Skin of body (tissue), 1 donor: ENCODE measurements at regions not wholly inside any gene's neighbourhood (a gene's known extent, or its start where the extent isn't known, plus 50 kb on each side); places are given as distances from the start of the nearest gene placed in this dataset.

Experiments
- DNase-seq: peaks from one replicate; lab custom pipeline; 2025; lab: John Stamatoyannopoulos, UW

DNA sequence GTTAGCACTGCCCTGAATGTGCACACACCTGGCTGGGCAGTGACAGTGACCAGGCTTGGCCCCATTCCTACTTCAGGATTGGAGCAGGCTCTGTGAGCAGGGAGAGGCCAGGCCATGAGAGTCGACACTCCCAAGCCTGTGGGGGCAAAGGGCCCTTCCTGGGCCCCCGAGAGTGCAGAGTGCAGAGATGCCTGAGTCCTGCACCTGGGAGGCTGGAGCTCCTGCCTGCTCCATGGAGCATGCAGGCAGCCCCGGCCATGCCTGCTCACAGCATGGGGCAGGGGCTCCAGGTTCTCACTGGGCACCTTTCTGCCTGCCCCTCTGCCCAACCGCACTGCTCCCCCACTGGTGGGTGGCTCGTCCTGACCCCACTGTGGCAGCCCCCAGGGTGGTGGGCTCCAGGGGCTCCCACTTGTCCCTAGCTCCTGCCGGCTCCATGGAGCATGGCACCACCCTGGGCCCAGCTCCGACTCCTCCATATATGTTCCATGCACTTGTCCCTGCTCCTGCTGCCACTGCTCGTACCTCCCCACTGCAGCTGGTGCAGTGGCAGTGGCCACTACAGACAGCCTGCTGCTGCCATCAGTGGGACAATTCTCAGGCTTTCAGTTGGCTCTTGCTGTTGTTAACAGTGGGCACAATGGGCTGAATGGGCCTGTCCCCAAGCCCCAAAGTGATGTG, 282.0 kb downstream of the RPRM start:
- DNase-seq, result no peak

DNA sequence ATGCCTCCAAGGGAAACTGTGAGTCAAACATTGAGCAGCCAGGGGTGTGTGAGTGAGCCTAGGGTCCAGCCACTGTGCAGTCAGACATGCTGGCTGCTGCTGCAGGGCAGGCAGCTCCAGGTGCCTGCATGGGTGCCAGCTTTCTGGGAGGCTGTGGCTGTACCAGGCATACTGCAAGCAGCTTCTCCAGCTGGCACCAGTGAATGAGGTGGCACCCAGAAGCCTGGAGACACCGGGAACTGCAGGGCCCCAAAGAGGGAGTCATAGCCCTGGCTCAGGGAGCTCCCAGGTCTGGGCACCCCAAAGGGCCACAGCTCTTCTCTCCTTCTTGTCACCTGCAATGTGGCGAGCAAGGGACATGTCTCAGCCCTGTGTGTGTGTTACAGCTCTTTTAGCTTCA, 283.2 kb downstream of the RPRM start:
- DNase-seq, result no peak

DNA sequence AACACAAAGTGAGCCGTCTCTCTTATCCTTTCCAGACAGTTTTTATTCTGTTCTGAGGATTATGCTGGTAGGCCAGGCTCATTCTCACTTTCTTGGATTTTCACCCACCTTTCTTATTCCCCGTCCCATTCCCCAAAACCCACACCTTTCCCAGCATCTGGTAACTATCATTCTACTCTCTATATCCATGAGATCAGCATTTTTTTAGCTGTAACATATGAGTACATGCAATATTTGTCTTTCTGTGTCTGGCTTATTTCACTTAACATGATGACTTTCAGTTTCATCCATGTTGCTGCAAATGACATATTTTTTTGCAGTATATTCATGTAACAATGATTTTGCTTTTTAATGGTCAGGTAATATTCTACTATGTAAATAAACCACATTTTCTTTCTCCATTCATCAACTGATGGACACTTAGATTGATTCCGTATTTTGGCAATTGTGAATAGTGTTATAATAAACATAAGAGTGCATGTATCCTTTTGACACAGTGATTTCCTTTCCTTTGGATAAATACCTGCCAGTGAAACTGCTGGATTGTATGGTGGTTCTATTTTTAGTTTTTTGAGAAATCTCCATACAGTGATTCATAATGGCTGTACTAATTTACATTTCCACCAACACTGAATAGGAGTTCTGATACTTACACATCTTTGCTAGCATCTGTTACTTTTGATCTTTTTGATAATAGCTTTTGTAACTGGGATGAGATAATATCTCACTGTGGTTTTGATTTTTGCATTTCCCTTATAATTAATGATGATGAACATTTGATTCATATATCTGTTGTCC, 289.3 kb downstream of the RPRM start:
- DNase-seq, result no peak

DNA sequence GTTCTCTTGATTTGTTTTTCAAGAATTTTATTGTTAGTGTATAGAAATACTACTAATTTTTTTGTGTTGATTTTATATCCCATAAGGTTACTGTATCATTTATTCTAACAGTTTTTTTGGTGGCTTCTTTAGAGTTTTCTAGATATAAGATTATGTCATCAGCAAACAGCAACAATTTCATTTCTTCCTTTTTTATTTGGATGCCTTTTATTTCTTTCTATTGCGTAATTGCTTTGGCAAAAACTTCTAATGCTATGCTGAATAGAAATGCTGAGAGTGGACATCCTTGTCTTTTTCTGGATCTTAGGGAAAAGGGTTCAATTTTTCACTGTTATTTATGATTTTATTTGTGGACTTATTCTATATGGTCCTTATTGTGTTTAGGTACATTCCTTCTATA, 298.8 kb downstream of the RPRM start:
- no peak for DNase-seq

DNA sequence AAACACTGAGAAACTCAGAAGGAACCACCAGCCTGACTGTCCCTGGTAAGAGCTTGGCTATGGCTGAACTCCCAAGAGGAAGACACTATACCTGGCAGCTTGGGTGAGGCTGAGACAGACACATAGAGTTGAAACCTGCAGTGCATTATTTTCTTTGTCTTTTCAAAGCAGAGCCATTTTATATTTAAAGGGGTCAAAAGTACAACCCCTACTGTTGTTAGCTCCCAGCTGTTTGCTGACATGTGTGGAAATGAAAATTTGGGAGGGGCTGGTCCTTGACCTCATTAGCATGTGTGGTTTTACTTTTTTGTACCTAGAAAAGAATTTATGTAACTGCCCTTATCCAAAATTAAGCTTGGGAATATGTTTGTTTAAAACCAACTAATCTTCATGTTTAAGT, 309.0 kb downstream of the RPRM start:
- no peak for DNase-seq

DNA sequence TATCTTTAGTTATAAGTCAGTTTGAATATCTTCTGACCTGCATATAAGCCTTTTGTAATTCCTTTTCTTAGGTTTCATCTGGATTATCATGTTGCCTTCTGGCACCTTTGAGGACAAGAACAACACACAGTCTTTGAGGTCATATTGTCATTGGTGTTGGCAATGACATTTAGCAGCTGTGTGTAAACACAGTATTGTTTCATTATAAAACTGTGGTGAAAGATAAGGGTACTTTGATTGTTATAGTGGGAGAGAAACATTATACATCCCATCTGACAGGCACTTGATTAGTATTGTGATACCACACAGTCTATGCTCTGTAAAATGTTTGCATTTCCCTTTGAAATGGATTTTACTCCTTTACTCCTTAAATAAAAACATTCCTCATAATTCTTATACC, 313.5 kb downstream of the RPRM start:
- DNase-seq, result no peak

DNA sequence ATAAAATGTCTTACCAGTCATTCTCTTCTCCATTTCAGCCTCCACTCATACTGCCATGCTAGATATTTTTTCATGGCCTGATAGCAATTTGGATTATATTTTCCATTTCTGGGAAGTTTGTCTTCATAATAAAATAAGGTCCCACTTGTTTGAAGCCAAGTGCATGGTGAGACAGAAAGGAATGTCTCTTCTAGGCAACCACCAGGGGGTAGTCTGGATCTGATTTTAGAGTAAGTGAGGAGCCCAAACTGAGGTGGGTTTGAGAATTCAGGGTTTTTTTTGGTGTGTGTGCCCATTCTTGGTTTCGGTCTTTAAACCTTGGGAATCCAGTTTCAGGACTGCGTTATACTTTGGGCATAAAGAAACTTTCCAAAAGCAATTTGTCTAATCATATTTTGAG, 315.5 kb downstream of the RPRM start:
- no peak for DNase-seq

DNA sequence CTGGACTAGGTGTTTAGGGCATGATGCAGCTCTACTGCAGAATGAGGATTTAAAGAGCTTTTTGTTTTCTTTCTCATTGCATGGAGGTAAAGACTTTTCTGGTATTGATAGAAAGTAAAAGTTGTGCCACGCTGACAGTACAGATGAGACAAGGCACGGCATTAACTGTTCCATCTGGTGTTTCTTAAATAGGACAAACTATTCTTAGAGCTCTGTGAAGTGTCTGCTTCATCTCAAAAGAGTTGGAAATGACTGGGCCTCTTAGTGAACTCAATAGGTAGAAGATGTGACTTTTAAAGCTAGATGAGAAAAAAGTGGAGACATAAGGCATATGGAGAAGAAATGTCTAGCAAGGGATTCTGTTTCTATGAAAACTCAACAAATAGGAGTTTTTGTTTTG, 321.8 kb downstream of the RPRM start:
- DNase-seq, result no peak

DNA sequence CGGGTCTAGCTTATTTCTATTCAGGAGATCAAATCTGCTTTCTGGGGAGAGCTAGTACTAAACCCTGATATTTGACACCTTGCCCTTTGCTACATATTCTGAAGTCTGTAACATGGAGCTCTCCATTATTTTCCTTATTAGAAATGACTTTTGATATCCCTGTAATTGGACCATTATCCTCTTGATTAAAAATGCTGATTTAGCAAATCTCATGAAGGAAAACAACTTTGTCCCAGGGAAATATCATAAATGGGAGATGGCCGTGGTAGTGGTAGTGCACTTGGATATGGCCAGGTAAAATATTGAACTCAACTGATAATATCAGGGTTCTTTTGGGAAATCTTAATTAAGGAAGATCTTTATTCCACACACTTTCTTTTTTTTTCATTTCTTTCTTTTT, 326.5 kb downstream of the RPRM start:
- DNase-seq, result no peak

DNA sequence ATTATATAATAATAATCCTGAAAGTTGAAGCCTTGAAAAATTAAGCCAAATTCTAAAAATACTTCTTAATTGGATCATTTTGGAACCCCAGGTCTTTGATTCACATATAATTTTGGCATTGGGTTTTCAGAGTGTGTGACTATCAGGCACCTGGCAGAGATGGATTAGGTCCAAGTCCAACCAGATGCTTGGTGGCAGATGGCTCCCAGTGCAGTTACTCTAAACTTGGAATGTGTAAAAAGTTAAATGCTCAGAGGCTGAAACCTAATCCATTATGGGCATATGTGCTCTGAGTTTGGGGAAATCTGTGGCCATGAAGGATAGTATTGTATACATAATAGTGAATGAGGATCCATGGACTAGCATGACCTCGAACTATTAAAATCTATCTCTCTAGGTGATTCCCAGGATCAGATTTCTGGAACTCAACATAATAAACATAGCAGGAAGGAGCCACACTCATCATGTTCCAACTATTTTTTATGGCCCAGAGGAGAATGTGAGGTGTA, 333.0 kb downstream of the RPRM start:
- no peak for DNase-seq

DNA sequence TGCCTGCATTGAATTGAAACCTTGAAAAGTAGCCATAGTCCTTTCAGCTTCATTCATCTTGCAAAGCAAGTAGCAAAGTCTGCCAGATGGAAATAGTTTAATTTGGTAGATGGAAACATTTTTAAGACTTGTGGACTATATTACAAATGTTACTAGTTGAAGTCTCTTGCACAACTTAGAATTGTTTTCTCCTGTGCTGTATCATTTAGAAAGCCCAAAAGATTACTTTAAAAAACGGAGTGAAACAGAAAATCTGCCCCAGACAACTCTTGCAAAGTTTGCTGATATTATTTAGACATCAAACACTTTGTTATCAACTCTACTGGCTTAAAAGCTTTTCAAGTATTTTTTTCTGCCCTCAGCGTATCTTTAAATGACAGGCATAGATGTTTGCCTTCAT, 335.0 kb downstream of the RPRM start:
- no peak for DNase-seq

DNA sequence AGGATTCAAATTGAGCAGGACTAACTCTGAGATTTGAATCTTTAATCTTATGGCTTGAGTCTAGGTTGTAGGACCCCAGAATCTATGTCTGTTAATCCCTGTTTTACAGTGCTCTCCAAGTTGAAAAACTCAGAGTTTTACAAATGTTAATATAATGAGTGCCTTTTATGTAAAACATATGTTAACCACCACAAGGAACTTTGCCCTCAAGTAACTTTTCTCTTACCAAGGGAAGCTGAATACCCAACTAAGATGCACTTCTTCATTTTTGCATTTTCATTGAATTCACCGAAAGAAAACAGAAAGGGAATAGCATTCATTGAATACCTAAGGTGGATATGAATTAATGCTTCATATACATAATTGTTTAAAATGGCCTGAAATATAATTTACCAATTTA, 338.1 kb downstream of the RPRM start:
- no peak for DNase-seq

DNA sequence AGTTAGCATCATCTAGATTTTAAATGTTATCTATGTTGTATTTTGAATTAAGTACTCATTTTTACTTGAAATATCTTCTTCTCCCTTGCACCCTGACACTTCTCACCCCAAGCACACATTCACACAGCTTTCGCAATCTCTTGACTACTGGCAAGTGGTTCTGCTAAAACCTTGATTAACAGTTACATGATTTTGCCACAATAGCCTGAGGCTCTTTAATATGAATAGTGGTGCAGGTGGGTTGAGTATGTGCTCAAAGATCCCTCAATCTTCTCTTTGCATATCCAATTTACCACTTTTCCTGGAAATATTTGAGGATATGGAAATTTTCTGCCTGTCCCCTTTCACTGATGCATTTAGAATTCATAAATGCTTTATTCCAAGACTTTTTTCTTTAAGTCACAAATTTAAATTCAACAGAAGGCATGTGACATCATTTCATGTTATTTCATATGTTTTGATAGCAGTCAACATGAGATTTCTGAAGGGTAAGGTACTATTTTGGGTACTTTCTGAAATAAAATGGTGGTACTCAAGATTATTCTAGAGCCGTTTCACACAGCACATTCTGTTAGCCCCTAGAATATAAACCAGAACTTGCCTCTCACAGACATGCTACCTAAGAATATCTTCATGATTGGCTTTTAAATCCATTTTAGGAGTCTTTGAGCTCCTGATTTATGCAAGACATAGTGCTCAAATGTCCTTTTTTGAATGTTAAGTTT, 339.7 kb downstream of the RPRM start:
- DNase-seq, result no peak

DNA sequence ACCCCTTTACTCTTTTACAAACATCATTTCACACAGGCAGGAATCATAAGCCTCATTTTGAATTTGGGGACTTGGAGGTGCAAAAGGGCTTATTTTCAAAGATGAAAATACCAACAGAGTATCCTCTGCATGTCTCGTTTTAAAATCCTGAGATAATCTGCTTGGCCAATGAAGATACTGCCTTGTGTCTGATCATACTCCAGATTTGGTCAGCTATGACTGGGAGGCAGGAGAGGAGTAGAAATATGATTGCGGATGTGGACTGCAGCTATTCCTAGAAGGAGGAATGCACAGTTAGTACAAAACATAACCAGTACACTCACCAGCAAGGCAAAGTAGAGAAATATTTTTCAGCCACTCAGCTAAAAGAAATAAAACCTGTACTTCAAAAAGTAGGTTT, 342.3 kb downstream of the RPRM start:
- no peak for DNase-seq

DNA sequence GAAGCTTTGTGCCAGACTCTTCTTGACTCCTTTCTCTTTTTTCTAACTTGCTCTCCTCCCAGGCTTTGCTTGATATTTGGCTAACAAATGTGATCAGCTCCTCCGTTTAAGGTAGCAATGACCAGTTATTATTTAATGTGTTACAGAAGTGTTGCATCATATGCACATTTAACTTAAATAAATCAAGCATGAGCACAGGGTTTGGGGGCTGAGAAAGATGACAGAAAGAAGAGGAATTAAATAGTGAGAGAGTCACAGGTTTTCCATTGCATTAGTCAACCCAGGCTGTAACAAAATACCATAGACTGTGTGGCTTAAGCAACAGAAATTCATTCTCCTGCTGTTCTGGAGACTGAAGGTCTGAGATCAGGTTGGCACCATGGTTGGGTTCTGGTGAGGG, 343.8 kb downstream of the RPRM start:
- no peak for DNase-seq

DNA sequence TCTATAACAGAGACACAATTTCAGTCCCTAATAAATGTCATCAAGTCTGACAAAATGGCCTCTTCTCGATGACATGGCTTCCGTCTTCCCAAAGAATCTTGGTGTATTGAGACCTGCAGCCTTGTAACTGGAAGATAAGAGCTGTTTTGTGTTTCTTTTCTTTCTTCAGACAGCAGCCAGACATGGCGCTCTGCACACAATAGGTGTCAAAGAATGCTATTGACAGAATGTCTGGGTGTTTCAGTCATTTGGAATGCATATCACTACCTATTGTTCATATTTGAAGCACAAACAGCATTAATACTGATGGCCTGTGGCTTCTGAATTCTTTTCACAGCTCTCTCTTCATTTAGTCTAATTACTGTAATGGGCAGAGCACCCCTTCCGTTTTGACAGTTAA, 344.8 kb downstream of the RPRM start:
- DNase-seq, result no peak

DNA sequence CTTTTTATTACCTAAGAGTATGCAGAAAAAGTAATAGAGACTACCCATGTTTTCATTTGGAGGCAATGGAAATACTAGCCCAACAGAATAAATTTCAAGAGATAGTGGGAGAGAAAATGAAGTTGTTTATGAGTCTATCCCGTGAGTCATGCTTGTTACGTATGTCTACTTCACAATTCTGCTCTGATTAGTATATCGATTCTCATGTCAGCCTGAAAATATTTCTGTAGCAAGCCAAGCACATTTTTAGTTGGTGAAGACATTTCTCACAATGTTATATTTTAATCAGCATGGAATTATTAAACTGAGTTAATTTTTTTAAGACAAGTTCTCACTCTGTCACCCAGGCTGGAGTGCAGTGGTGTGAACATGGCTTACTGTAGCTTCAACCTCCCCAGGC, 346.1 kb downstream of the RPRM start:
- DNase-seq, result no peak

DNA sequence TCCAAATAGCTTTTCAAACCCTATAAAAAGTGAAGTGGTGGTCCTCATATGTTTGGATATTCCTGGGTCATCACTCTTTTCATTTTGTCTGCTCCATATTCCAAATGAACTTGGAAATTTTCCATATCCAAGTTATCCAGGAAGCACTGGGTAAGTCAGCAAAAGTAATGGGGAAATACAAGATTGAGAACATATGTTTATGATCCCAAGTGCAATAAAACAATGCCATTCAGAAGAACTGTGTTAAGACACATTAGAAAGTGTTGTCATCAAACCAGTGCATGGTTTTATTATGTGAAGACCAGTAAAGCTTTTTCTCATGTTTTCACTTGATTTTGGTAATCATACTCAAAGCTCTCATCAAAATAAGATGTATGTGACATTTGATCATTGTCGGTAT, 363.4 kb downstream of the RPRM start:
- no peak for DNase-seq

DNA sequence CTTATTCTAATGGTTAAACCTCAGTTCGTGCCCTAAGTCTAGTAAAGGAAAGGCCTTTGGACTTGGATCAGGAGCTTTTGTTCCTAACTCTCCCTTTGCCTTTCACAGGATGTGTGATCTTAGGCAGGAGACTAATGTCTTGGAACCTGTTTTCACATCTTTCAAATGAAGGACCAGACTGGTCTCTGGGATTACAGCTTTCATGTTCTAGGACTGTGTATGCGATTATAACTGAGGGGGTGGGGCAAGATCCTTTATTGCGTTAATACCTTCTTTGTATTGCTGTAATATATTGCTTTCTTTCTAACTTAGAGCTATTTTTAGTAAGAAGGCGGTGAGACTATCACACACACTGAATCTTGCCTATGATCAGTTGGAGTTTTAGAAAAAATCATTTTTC, 368.1 kb downstream of the RPRM start:
- no peak for DNase-seq

DNA sequence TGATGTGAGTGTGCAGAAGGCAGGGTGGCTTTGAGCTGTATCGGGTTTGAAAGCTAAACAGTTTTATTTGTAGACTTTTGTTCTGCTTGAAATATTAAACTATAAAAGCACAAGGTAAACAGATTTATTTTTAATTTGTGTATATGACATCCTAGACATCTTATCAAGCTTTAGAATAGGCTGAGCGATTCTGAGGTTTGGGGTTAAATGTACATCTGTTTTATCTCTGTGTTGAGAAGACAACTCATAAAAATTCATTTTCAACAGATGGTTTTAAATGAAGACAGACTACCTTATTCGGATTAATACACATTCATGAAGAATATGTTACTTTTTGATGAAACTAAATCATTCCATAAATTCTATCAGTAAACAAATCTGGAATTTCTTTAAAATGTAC, 368.8 kb downstream of the RPRM start:
- peak; percentile 10 for DNase-seq

DNA sequence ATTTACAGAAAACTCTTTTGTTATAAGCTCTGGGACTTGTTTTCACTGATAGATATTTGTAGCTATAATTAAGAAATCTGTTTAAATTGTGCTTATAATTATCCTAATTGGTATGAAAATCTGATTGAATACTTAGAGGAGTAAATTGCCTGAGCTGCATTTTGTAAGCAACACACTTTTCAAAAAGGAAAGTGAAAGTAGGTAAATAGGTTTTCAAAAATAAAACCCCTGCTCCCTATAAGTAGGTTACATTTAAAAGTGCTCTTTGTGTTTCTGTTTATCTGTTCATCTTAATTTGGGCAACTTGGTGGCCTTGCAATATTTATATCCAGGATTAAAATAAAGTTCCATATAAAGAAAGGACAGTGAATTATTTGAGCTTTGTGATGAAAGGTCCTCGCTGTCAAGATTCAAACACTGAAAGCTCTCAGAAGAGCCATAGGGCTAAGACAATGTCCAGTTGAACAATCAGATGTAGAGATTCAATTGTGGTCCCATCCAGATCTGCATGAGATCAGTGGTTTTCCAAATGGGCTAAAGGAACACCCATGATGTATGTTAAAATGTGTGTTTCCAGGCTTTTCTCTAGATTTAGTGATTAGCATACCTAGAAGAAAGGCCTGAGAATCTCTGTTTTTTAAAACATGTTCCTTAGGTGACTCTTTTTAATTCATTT, 371.6 kb downstream of the RPRM start:
- DNase-seq, result no peak
